Endodermal cell (in vitro differentiated cells): ENCODE measurements at regions not wholly inside any gene's neighbourhood (a gene's known extent, or its start where the extent isn't known, plus 50 kb on each side); places are given as distances from the start of the nearest gene placed in this dataset.

Experiments used
- DNase-seq: peaks from one replicate; pipeline ENCODE4 v3.0.0-alpha.2; 2017
- H3K27ac ChIP-seq: 2 replicates; pipeline ENCODE4 v1.5.1; 2013; ENCODE audit warnings: mild to moderate bottlenecking, low read depth, low read length, moderate library complexity
- H3K27me3 ChIP-seq: 2 replicates; pipeline ENCODE4 v1.6.1; 2013; ENCODE audit warnings: mild to moderate bottlenecking, low read length, moderate library complexity; ENCODE audit not compliant: insufficient read depth, control insufficient read depth, poor library complexity, severe bottlenecking
- H3K36me3 ChIP-seq: 2 replicates; pipeline ENCODE4 v1.7.0; 2013; ENCODE audit warnings: mild to moderate bottlenecking, low read length, moderate library complexity; ENCODE audit not compliant: control insufficient read depth, insufficient read depth
- H3K4me1 ChIP-seq: one replicate; pipeline ENCODE4 v1.7.0; 2013; ENCODE audit warnings: low read length; ENCODE audit not compliant: control insufficient read depth, insufficient read depth
- H3K4me3 ChIP-seq: 2 replicates; pipeline ENCODE4 v1.5.1; 2013; ENCODE audit warnings: mild to moderate bottlenecking, low read length, moderate library complexity
- H3K9ac ChIP-seq: 2 replicates; pipeline ENCODE4 v1.6.1; 2013; ENCODE audit warnings: mild to moderate bottlenecking, low read length, moderate library complexity; ENCODE audit not compliant: poor library complexity, severe bottlenecking; ENCODE audit errors: extremely low read depth
- H3K9me3 ChIP-seq: 2 replicates; pipeline ENCODE4 v1.6.1; 2013; ENCODE audit warnings: mild to moderate bottlenecking, low read length, moderate library complexity; ENCODE audit not compliant: control insufficient read depth
- H3K27ac Mint-ChIP-seq: 2 replicates; pipeline ENCODE4 v1.8.0; 2020; ENCODE audit warnings: mixed read lengths
- H3K27me3 Mint-ChIP-seq: 2 replicates; pipeline ENCODE4 v1.8.0; 2021; ENCODE audit warnings: mild to moderate bottlenecking, mixed read lengths; ENCODE audit not compliant: insufficient read depth
- H3K36me3 Mint-ChIP-seq: 2 replicates; pipeline ENCODE4 v1.8.0; 2020; ENCODE audit warnings: low read depth, mixed read lengths
- H3K4me1 Mint-ChIP-seq: 2 replicates; pipeline ENCODE4 v1.8.0; 2020; ENCODE audit warnings: mixed read lengths
- H3K4me3 Mint-ChIP-seq: 2 replicates; pipeline ENCODE4 v1.8.0; 2020; ENCODE audit warnings: mild to moderate bottlenecking, moderate library complexity, mixed read lengths
- H3K9me3 Mint-ChIP-seq: 2 replicates; pipeline ENCODE4 v1.8.0; 2020; ENCODE audit warnings: mild to moderate bottlenecking, mixed read lengths
- WGBS, 2 experiments: methylation state at CpG; one replicate each; pipeline versions ENCODE4 v1.1.5 to v1.1.7; 2013; ENCODE audit warnings: missing lambda C conversion rate in 2 of 2, mixed read lengths in 1 of 2; ENCODE audit not compliant: insufficient coverage in 1 of 2, insufficient read length in 1 of 2; 5-methylcytosine and 5-hydroxymethylcytosine counted together
- TF ChIP-seq, protein P1 (sequence below): fragments of 200-600 bp; sonication (generic); conservative IDR thresholded peaks from 2 replicates; pipeline ENCODE4 v1.5.0; 2021; ENCODE audit warnings: antibody characterized with exemption, mild to moderate bottlenecking

- Mint-ChIP-seq H3K9me3 (peaks cover 4% of the 10 kb centered on the region), H3K4me1 (peaks cover 34% of the 10 kb centered on the region), H3K36me3 (peaks cover 2% of the 10 kb centered on the region), H3K4me3 (no peak overlapping the region), H3K27me3 (no peaks in the 10 kb centered on the region), H3K27ac (no peak overlapping the region)
- Histone ChIP-seq H3K4me3 (peak overlapping the region; percentile 10), H3K36me3 (no peaks in the 10 kb centered on the region), H3K27me3 (no peaks in the 10 kb centered on the region), H3K9ac (no peak overlapping the region), H3K27ac (no peak overlapping the region), H3K9me3 (no peaks in the 10 kb centered on the region), H3K4me1 (peaks cover 10% of the 10 kb centered on the region)
- 48 to 70% methylated on average over 3 to 4 of the region's 5 CpGs for WGBS, 2 experiments
- DNase-seq: no peak
- TF ChIP-seq, protein P1, sequence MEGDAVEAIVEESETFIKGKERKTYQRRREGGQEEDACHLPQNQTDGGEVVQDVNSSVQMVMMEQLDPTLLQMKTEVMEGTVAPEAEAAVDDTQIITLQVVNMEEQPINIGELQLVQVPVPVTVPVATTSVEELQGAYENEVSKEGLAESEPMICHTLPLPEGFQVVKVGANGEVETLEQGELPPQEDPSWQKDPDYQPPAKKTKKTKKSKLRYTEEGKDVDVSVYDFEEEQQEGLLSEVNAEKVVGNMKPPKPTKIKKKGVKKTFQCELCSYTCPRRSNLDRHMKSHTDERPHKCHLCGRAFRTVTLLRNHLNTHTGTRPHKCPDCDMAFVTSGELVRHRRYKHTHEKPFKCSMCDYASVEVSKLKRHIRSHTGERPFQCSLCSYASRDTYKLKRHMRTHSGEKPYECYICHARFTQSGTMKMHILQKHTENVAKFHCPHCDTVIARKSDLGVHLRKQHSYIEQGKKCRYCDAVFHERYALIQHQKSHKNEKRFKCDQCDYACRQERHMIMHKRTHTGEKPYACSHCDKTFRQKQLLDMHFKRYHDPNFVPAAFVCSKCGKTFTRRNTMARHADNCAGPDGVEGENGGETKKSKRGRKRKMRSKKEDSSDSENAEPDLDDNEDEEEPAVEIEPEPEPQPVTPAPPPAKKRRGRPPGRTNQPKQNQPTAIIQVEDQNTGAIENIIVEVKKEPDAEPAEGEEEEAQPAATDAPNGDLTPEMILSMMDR: no peak
Observed at GRCh38 chr5:89988129-89988810, 421.3 kb downstream of the CETN3 start.

DNA sequence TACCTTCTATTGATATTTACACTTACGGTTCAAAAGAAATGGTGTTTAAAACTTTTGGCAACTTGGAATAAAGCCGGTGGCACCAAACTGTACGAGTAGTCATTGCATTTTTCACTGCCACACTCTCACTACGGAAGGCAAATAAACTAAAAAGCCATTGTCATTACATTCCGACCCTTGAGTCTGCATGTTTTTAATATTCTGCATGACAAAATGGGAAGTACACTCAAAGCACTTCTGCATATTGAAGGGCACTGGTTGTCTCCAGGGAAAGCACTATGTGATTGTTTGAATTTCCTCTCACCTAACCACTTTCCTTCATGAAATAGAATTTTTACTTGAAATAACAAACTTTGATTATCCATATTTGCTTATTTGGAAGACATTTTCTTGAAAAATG is 426.3 kb downstream of the CETN3 start:
- Mint-ChIP-seq H3K27ac (no peak overlapping the region), H3K4me3 (no peak overlapping the region), H3K4me1 (peaks cover 15% of the 10 kb centered on the region), H3K27me3 (no peaks in the 10 kb centered on the region), H3K36me3 (peaks cover 2% of the 10 kb centered on the region), H3K9me3 (peaks cover 4% of the 10 kb centered on the region)
- WGBS, 2 experiments: 83 to 92% methylated on average over 5 of the region's 5 CpGs
- Histone ChIP-seq H3K36me3 (no peaks in the 10 kb centered on the region), H3K4me1 (peaks cover 4% of the 10 kb centered on the region), H3K4me3 (no peak overlapping the region), H3K27me3 (no peaks in the 10 kb centered on the region), H3K9ac (no peak overlapping the region), H3K9me3 (no peaks in the 10 kb centered on the region), H3K27ac (no peak overlapping the region)
- no peak for DNase-seq
- TF ChIP-seq, protein P1: no peak

GRCh38 chr5:89981878-89982773 is 427.4 kb downstream of the CETN3 start:
- H3K27ac ChIP-seq: no peak overlapping the region
- H3K9me3 ChIP-seq: no peaks in the 10 kb centered on the region
- peaks cover 4% of the 10 kb centered on the region for H3K9me3 Mint-ChIP-seq
- DNase-seq: no peak
- WGBS, 2 experiments: 86 to 87% methylated on average over 3 to 6 of the region's 6 CpGs
- no peak overlapping the region for H3K9ac ChIP-seq
- no peaks in the 10 kb centered on the region for H3K27me3 Mint-ChIP-seq
- H3K36me3 Mint-ChIP-seq: peaks cover 2% of the 10 kb centered on the region
- H3K4me3 Mint-ChIP-seq: no peak overlapping the region
- no peaks in the 10 kb centered on the region for H3K36me3 ChIP-seq
- H3K4me3 ChIP-seq: no peak overlapping the region
- peaks cover 4% of the 10 kb centered on the region for H3K4me1 Mint-ChIP-seq
- no peaks in the 10 kb centered on the region for H3K27me3 ChIP-seq
- TF ChIP-seq, protein P1: no peak
- H3K27ac Mint-ChIP-seq: no peak overlapping the region
- no peaks in the 10 kb centered on the region for H3K4me1 ChIP-seq
